IPS-18a (cell line): ENCODE measurements at regions not wholly inside any gene's neighbourhood (a gene's known extent, or its start where the extent isn't known, plus 50 kb on each side); places are given as distances from the start of the nearest gene placed in this dataset.

Experiments
- H3K27ac ChIP-seq: one replicate; pipeline ENCODE4 v1.5.1; 2013; ENCODE audit warnings: low read length
- H3K27me3 ChIP-seq: one replicate; pipeline ENCODE4 v1.6.1; 2013; ENCODE audit warnings: mild to moderate bottlenecking, low read length; ENCODE audit not compliant: control insufficient read depth, insufficient read depth
- H3K36me3 ChIP-seq: one replicate; pipeline ENCODE4 v1.6.1; 2013; ENCODE audit warnings: low read depth, low read length; ENCODE audit not compliant: control insufficient read depth
- H3K4me1 ChIP-seq: one replicate; pipeline ENCODE4 v1.6.1; 2013; ENCODE audit warnings: low read depth, low read length; ENCODE audit not compliant: control insufficient read depth
- H3K4me3 ChIP-seq: one replicate; pipeline ENCODE4 v1.5.1; 2013; ENCODE audit warnings: low read length
- H3K9ac ChIP-seq: one replicate; pipeline ENCODE4 v1.6.1; 2013; ENCODE audit warnings: mild to moderate bottlenecking, low read length, moderate library complexity
- H3K9me3 ChIP-seq: one replicate; pipeline ENCODE4 v1.6.1; 2013; ENCODE audit warnings: low read depth, low read length; ENCODE audit not compliant: control insufficient read depth

DNA sequence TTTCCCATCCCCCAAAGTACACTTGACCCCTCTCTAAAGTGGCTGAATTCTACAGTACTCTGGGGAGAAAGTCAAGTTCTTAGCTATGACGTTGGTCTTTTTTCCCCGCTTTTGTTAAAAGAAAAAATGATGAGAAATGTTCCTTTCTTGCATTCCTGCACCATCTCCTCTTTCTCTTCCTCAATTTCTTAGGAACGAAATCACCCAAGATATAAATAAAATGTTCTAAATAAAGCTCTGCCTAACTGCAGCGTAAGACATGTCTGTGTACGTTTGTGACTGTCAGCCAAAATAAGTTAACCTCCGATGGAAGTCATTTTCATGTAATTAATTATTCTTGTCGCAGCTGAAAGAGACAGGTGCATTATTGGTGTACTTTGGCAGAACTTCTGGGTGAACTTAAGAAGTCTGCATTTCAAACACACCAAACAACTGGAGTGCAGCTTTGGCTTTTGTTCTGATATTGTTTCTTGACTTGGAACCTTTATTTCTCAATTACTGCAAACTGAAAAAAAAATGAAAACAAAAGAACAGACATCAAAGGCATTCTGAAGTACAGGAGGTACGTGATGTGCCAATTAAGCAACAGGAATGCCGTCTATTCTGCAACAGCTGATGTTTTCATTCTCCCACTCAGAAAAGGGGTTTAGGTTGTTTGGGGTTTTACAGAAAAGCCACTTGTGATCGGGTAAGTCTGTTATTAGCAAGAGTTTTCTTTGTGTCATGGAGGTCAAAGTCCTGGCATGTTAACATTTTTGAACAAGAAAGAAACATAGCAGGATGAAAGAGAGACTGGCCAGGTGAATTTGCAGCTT lies 82.4 kb upstream of the SDK1 start:
- Histone ChIP-seq H3K27me3 (no peaks in the 10 kb centered on the region), H3K9me3 (no peaks in the 10 kb centered on the region), H3K9ac (no peak overlapping the region), H3K4me1 (no peaks in the 10 kb centered on the region), H3K4me3 (no peak overlapping the region), H3K36me3 (no peaks in the 10 kb centered on the region), H3K27ac (no peak overlapping the region)

GRCh38 chr7:3229904-3230470 lies 71.1 kb upstream of the SDK1 start:
- Histone ChIP-seq H3K9ac (no peak overlapping the region), H3K4me1 (peaks cover 11% of the 10 kb centered on the region), H3K27me3 (no peaks in the 10 kb centered on the region), H3K4me3 (no peak overlapping the region), H3K9me3 (no peaks in the 10 kb centered on the region), H3K36me3 (no peaks in the 10 kb centered on the region), H3K27ac (no peak overlapping the region)

- Histone ChIP-seq H3K4me1 (peaks cover 8% of the 10 kb centered on the region), H3K27ac (no peak overlapping the region), H3K4me3 (no peak overlapping the region), H3K9me3 (no peaks in the 10 kb centered on the region), H3K9ac (no peak overlapping the region), H3K36me3 (no peaks in the 10 kb centered on the region), H3K27me3 (no peaks in the 10 kb centered on the region)
These were observed 70.1 kb upstream of the SDK1 start for GRCh38 chr7:3230908-3231307.

DNA sequence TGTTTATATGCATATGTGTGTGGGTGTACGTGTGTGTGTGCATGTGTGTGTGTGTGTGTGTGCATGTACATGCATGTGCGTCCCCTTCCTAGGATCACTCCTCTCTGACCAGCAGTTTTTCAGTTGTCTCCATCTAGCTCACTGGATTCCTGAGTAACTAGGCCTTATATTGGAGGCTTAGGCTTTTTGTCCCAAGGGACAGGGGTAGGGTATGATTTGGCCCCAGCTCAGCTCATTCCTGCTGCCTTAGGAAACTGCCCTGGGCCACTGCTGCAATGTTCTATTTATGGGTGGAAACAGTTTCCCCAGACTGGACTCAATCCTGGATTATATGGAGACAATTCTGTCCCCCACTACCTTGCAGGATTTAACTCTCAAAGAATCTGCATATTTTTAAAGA lies 68.8 kb upstream of the SDK1 start:
- Histone ChIP-seq H3K27ac (no peak overlapping the region), H3K27me3 (no peaks in the 10 kb centered on the region), H3K36me3 (no peaks in the 10 kb centered on the region), H3K4me1 (no peaks in the 10 kb centered on the region), H3K9me3 (no peaks in the 10 kb centered on the region), H3K9ac (no peak overlapping the region), H3K4me3 (no peak overlapping the region)

GRCh38 chr7:3233301-3233700 lies 67.8 kb upstream of the SDK1 start:
- no peaks in the 10 kb centered on the region for H3K36me3 ChIP-seq
- no peak overlapping the region for H3K27ac ChIP-seq

GRCh38 chr7:3234051-3234450 lies 67.0 kb upstream of the SDK1 start:
- H3K9me3 ChIP-seq = no peaks in the 10 kb centered on the region
- no peak overlapping the region for H3K27ac ChIP-seq
- no peaks in the 10 kb centered on the region for H3K4me1 ChIP-seq
- no peaks in the 10 kb centered on the region for H3K36me3 ChIP-seq
- H3K4me3 ChIP-seq = no peak overlapping the region
- H3K27me3 ChIP-seq = no peaks in the 10 kb centered on the region
- no peak overlapping the region for H3K9ac ChIP-seq

More at GRCh38 chr7:3233301-3233700, 67.8 kb upstream of the SDK1 start:
- no peaks in the 10 kb centered on the region for H3K27me3 ChIP-seq
- H3K4me1 ChIP-seq = no peaks in the 10 kb centered on the region
- H3K4me3 ChIP-seq = no peak overlapping the region
- no peak overlapping the region for H3K9ac ChIP-seq
- no peaks in the 10 kb centered on the region for H3K9me3 ChIP-seq

DNA sequence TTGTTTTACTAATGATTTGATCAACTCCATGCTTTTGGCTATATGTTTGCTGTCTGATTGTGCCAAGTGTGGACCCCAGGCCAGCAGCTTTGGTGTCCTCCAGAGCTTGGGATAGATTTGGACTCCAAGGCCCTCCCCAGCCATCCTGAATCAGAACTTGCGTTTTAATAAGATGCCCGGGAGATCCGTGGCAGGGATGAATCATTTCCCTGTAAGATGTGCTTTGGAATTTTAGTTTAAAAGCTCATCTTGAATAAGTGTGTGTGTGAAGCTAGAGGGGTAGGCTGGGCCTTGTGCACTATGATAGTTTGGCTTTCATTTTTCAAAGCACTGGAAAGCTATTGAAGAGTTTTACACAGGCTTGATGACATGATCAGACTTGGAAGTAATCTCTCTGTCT lies 66.2 kb upstream of the SDK1 start:
- no peak overlapping the region for H3K9ac ChIP-seq
- H3K4me1 ChIP-seq = no peaks in the 10 kb centered on the region
- H3K9me3 ChIP-seq = no peaks in the 10 kb centered on the region
- H3K36me3 ChIP-seq = no peaks in the 10 kb centered on the region
- no peaks in the 10 kb centered on the region for H3K27me3 ChIP-seq
- H3K4me3 ChIP-seq = no peak overlapping the region
- H3K27ac ChIP-seq = no peak overlapping the region

DNA sequence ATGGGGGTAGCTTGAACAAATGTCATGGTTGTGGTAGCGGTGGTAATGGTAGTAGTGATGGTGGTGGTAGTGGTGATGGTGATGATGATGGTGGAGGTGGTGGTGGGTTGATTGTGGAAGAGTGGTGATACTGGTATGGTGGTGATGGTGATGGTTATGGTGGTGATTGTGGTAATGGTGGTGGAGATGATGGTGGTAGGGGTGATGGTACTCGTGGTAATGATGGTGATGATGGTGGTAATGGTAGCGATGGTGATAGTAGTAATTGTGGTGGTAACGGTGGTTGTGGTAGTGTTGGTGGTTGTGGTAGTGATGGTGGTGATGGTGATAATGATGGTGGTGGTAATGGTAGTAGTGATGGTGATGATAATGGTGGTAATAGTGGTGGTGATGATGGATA lies 65.7 kb upstream of the SDK1 start:
- no peak overlapping the region for H3K4me3 ChIP-seq
- no peak overlapping the region for H3K27ac ChIP-seq
- no peak overlapping the region for H3K9ac ChIP-seq
- no peaks in the 10 kb centered on the region for H3K36me3 ChIP-seq
- H3K9me3 ChIP-seq = no peaks in the 10 kb centered on the region
- H3K27me3 ChIP-seq = no peaks in the 10 kb centered on the region
- H3K4me1 ChIP-seq = no peaks in the 10 kb centered on the region

GRCh38 chr7:3236268-3236667 lies 64.8 kb upstream of the SDK1 start:
- Histone ChIP-seq H3K36me3 (no peaks in the 10 kb centered on the region), H3K9ac (no peak overlapping the region), H3K4me1 (no peaks in the 10 kb centered on the region), H3K27ac (no peak overlapping the region), H3K9me3 (no peaks in the 10 kb centered on the region), H3K27me3 (no peaks in the 10 kb centered on the region), H3K4me3 (no peak overlapping the region)

DNA sequence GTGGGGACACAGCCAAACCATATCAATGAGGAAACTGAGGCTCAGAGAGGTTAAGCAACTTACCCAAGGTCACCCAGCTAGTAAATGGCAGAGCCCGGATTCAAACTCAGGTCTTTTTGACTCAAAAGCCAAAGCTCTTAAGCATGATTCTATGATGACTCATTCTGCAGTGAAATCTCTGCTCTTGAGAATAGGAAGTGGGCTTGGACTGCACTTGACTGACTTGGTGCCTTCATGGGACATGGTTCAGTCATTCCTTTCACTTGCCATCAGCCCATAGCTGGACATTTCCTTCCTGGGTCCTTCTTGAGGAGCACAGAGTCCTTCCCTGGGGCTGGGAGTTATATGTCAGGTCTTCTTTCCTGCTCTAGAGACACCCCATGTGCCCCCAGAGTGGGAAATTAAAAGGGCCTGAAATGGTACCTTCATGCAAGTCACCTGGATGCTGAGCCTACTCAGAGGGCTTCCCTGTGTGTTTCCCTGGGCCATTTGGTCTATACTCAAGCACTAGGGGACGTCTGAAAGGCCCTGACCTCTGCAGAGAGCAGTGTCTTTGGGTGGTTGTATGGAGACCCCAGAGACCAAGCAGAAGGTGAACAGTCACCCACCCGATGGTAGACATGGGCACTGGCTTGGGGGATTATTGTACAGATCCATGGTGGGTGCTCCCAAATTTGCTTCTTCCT lies 62.4 kb upstream of the SDK1 start:
- Histone ChIP-seq H3K27me3 (no peaks in the 10 kb centered on the region), H3K4me1 (no peaks in the 10 kb centered on the region), H3K36me3 (no peaks in the 10 kb centered on the region), H3K27ac (no peak overlapping the region), H3K9me3 (no peaks in the 10 kb centered on the region), H3K9ac (no peak overlapping the region), H3K4me3 (no peak overlapping the region)

- Histone ChIP-seq H3K27me3 (no peaks in the 10 kb centered on the region), H3K27ac (no peak overlapping the region), H3K4me3 (no peak overlapping the region), H3K9me3 (no peaks in the 10 kb centered on the region), H3K4me1 (no peaks in the 10 kb centered on the region), H3K36me3 (no peaks in the 10 kb centered on the region), H3K9ac (no peak overlapping the region)
These were observed 61.8 kb upstream of the SDK1 start for GRCh38 chr7:3239291-3239691.
